ENCODE measurements at regions not wholly inside any gene's neighbourhood (a gene's known extent, or its start where the extent isn't known, plus 50 kb on each side); places are given as distances from the start of the nearest gene placed in this dataset.

GRCh38 chr2:217325816-217326215 is 466.0 kb upstream of the TNP1 start:
- TF ChIP-seq, protein P1, sequence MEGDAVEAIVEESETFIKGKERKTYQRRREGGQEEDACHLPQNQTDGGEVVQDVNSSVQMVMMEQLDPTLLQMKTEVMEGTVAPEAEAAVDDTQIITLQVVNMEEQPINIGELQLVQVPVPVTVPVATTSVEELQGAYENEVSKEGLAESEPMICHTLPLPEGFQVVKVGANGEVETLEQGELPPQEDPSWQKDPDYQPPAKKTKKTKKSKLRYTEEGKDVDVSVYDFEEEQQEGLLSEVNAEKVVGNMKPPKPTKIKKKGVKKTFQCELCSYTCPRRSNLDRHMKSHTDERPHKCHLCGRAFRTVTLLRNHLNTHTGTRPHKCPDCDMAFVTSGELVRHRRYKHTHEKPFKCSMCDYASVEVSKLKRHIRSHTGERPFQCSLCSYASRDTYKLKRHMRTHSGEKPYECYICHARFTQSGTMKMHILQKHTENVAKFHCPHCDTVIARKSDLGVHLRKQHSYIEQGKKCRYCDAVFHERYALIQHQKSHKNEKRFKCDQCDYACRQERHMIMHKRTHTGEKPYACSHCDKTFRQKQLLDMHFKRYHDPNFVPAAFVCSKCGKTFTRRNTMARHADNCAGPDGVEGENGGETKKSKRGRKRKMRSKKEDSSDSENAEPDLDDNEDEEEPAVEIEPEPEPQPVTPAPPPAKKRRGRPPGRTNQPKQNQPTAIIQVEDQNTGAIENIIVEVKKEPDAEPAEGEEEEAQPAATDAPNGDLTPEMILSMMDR (IDR thresholded peaks at IDR 0.05) = no peak
- no peak for TF ChIP-seq POLR2A (IDR thresholded peaks at IDR 0.05)
